GM21619 (cell line): ENCODE measurements at regions not wholly inside any gene's neighbourhood (a gene's known extent, or its start where the extent isn't known, plus 50 kb on each side); places are given as distances from the start of the nearest gene placed in this dataset.

Experiments
- ATAC-seq: cut with Tn5 transposase; IDR thresholded peaks from one replicate; pipeline ENCODE4 v1.9.1; 2021; ENCODE audit not compliant: unreplicated experiment

DNA sequence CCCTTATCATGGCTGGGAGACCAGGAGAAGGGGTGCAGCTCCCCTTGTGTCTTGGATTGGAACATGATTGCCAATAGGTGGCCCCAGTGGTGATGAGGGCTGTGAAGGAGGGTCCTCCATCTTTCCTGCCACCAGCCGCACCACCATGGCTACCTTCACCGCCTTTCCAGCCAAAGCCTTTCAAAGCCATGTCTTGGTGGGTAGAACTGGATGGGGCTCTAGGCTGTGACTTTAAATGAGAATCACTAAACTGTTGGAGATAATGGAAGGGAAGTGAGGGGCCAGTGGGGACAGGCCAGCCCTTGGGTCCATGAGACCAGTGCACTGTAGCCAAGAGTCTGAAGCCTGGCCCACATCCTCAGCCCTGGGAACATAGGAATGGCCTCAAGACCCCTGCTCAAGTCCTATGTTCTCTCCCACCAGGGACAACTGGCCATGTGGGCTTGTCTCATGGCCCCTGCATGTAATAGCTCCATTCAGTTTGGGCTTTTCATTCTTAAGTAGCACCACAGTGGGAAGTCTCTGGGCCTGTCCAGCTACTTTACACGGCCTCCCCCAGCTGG is 345.7 kb downstream of the DYSF start:
- ATAC-seq: no peak

DNA sequence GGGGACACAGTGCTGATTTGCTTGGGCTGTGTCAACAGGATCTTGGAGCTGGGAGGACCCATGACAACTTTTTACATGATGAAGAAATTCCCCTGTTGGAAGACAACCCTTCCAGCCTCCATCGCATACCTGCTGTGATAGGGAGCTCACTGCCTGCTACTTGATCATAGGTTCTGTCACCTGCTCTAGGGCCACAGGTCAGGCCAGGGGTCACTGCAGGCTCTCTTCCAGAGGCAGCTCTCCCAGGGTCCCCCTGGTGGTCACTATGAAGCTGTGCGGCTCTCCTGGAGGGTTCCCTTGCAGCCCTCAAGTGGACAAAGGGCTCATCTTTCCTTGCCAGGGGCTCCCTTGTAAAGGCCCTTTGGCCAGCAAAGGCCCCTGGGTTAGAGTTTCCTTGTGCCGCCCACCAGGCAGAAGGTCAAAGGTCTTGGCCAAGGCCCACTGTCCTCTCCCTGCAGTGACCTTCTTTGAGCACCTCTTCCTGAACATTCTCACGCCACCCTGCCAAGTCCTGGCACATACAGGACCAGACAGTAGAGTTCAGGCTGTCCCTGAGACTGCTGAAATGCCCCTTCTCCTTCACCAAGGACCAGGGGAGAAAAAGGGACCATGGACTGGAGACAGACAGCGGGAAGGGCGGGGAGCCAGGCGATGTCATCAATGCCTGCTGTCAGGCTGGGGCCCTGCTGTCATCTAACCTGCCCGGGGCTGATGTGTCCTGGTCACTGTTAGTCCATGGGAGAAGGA is 345.1 kb downstream of the DYSF start:
- no peak for ATAC-seq

DNA sequence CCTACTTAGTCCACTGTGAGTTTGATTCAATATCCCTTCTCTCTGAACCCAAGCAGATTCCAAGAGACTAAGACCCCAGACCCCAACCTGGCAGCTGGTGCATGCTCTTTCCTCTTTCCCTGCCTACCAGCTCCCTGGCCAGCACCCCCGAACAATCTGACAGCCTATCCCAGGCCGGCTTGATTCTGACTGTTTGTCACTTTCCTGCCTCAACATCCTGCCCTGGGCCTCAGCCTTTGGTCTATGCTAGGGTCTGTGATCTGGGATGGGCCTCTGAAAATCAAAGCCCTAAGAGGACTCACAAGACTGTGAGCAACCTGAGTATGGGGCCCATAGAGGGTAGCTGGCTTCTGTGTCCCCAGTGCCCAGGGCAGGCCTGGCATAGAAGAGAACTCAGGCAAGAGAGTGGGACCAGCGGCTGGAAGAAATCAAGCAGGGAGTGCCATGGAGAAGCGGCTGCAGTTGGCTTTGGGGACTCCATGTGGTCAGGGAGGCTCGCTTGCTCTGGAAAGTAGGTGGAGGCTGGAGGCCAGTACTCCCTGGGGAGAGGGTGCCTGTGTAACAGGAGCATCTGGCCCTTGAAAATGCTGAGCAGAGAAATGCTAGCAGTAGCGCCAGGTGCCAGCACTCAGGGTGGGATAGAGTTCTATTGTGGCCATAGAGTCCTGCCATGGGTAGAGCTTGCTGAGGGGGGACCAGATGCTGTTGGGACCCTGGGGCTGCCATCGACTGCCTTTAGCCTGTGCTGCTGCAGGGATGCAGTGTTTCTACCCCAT is 343.9 kb downstream of the DYSF start:
- no peak for ATAC-seq

DNA sequence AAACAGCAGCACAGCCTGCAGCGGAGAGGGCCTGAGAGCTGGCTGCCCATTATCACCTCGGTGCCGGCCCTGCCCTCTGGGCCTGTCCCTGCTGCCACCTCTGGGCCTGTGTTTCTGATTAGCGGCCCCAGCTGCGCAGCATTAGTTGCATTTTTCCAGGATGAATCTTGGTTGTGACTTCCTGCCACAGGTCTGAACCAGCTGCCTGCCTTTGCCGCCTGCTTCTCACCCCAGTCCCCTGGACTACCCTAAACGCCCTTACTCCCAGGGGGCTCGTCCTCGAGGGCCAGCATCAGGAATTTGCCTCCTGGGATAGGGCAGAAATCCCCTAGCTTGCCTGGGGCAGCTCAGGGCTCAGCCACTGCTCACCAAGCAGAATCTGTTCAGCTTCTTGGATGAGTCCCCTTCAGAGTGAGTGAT is 342.8 kb downstream of the DYSF start:
- ATAC-seq: no peak

DNA sequence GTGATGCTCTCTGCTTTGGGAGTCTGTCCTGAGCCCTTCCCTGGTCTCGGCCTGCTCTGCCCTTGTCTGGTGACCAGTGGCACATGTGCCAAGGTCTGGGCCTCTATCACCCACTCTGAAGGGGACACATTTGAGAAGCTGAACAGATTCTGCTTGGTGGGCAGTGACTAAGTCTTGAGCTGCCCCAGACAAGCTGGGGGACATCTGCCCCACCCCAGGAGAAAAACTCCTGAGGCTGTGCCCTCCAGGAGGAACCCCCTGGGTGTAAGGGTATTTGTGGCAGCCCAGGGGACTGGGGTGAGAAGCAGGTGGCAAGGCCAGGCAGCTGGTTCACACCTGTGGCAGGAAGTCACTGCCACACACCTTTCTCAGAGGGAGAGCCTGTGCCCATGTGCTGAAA is 342.1 kb downstream of the DYSF start:
- no peak for ATAC-seq

DNA sequence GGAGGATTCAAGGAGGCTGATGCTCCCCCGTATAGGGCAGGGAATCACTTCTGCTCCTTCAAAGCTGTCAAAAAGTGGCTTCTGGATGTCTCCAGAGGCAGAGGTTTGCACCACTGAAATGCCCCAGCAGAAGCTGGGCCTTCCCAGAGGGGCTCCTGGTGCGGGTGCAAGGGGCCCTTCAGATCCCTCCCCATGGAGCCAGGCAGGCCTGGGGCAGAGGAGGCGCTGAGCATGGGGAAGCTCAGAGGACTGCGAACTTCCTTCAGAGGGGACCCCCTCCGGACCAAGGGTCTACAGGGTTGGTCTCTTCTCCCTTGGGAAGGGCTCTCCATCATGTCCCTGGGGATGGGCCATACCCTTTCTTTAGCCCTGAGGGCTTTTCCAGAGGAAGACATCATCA is 341.2 kb downstream of the DYSF start:
- ATAC-seq: no peak

DNA sequence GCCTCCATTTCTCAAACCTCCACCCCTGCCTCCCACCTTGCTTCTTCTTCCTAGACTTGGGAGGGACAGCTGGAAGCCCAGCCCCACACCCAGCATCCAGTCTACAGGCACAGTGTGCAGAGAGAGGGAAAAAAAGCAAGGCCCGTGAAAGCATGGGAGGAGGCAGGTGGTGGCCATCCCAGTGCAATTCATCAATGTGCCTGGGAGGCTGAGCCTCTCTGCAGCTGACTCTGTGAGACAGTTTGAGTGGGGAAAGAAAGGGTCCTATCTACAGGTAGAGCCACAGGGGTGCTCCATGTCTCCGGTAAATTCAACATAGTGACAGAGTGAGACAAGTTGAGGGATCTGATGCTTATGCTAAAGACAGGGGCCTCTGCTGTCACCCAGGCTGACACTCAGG is 340.6 kb downstream of the DYSF start:
- no peak for ATAC-seq

DNA sequence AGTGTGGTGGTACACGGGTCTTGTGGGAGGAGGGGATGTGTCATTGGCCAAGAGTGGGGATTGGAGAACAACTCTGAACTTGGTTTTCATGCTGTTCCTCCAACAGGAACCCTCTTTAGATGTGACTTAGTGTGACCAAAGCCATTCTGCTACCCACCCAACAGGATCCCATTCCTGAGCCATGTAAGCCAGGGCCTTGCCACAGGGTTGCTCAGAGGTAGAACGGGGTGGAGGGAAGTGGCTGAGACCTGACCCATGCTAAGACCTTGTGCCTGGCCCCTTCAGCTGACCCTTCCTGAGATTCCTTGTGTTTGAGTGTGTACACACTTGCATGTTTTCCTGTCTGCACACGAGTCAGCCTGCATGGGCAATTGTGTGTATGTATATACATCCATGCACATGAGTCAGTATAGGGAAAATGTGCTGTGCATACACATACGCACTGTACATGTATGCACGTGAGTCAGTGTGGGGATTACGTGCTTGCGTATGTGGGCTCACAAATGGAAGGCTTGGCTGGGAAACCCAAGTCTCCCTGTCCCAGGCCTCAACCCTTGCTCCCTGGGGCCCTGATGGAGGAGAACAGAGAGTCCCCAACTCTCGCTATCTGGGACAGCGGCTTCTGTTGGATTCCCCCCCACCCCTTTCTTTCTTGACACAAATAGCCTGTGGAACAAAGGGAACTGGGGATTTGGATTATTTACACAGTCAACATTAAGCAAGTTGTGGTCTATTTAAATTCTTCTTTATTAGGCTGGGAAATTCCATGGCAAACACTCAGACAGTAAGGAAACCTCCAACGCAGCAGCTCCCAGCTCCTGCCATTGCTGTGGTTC is 339.8 kb downstream of the DYSF start:
- no peak for ATAC-seq

DNA sequence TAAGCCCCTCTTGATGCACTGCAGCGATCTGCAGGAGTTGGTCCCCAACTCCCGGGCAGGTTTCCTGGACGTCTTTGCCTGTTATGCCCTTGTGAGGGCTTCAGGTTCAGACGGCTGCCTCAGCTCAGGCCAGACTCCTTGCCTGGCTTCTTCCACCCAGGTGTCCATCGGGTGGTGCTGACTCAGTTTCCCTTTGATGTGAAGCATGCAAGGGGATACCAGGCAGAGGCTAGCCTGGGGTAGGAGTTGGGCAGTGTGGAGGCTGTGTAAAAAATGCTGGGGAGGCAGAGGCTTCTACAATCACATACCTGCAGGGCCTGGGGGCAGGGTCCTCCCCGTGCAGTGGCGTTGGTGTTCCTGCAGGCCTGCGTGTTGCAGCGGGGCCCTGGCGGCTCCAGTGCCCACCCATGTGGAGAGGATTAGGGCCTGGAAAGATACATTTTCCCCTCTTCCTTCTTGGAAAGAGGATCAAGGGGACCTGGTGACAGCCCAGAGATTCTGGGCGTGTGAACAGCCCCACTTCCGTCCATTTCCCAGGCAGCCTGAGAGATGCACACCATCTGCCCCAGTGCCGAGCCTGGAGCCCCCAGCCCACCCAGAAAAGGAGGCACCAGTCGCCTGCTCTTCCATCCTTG is 338.3 kb downstream of the DYSF start:
- ATAC-seq: no peak

DNA sequence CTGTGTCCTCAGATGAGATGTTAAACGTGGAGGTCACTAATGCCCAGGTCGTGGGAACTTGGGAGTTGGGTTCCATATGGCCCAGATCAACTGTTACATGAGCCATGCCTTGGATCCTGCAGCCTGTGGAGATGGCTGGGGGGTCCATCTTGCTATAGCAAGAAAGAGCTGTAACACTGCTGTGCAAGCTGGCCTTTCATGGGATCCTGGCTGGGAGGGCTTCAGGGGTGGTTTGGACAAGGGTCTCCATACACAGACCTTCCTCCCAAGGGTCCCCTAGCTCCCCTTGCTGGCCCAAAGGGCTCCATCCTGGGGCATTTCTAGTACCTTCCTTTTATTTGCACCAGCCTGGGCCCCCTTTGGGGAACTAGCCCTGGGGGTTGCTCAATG is 337.7 kb downstream of the DYSF start:
- ATAC-seq: no peak

DNA sequence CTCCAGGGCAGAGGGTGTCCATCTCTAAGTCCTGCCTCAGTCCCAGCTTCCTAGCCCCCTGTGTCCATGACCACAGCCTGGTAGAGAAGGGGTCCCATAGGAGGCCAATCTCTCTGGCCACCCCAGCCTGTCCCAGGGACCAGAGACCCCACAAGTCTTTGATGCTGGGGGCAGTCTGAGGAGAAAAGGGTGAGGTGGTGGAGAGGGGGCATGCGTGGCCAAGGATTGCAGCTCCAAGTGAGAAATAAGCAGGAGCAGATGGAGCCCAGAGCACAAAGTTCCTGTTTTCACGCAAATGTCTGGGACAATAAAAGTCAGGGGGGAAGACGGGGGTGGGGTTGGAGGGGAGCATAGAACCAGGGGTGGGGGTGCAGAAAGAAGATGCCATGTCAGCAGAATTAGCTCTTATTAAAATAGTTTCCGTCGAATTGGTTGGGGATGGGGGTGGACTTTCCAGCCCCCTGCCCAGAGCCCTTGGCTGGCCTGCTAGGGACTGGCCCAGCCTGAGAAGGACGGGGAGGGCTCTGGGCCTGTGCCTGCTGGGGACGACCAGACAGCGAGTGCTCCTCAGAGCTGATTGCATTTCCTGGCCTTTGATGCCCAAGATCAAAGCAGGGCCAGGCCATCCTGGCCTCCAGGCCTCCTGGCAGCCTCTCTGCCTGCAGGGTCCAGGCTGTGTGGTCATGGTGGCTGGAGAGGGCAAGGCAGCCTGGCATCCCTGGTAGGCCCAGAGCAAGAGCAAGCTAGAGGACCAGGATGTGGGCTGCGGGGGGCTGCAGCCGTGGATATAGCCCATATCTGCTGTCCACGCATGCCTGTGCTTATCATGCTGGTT is 337.1 kb downstream of the DYSF start:
- no peak for ATAC-seq

DNA sequence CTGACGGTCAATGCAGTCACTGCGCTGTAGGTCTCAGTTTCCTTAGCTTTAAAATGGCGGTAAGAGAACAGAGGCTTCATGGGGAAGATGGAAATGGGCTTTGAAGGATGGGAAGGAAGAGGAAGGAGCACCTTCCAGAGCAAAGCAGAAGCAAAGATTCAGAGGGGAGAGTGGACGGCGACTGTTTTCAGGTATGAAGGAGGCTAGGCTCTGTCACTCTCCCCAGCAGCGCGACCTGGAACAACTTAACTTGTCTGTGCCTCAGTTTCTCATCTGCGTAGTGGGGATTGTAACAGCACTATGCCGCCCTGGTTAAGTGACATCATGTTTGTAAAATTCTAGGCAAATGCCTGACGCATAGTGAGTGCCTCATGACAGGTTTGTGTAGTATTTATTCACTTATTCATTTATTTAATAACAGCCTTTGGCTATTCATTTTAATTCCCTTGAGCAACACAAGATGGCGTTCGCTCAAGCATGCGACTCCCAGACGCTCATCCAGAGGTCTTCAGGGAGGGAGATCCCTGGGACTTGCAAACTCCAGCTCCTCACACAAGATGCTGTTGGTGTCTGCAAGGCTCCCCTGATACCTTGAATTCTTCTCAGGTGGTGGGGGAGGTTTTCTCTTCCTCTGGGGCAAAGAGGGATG is 336.3 kb downstream of the DYSF start:
- ATAC-seq: no peak

DNA sequence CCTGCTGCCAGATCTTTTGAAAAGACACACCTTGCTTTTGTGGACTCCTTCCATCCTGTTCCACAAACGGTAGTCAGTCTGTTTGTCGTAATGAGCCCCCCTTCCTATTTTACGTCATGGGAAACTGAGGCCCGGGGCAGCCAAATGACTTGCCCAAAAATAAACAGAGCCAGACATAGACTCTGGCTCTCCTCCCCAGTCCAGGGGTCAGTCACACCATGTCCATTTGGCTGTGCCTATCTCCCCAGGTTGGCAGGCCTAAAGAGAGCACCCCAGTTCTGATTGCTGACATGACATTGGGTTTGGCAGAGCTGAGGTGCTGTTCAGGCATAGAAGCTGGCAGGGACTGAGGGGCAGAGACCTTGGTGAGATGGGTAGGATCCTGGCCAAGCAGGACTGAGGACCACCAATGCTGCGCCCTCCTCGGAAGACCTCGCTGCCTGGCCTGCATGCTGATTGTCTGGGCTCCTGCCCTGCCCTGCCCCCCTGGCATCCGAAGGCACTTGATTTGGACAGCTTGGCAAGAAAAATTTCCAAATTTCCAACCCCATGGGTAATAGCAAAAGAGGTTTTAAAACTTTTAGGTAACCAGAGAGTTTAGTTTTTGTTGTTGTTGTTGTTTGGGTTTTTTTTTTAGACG is 335.4 kb downstream of the DYSF start:
- ATAC-seq: no peak

DNA sequence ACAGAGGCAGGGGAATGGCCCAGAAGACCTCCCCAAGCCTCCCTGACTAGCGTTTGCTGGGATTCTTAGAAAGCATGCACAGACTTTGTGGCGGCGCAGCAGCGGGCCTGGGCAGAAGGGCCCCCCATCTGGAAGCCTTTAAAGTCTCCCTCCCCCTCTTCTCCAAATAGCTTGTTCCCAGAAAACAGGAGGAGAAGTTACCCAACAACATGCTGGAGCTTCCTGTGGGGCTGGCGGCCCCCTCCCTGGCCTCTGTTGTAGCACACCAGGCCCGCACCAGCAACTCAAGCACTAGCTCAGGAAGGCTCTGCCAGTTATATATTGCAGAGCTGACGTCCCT is 334.8 kb downstream of the DYSF start:
- ATAC-seq: no peak

DNA sequence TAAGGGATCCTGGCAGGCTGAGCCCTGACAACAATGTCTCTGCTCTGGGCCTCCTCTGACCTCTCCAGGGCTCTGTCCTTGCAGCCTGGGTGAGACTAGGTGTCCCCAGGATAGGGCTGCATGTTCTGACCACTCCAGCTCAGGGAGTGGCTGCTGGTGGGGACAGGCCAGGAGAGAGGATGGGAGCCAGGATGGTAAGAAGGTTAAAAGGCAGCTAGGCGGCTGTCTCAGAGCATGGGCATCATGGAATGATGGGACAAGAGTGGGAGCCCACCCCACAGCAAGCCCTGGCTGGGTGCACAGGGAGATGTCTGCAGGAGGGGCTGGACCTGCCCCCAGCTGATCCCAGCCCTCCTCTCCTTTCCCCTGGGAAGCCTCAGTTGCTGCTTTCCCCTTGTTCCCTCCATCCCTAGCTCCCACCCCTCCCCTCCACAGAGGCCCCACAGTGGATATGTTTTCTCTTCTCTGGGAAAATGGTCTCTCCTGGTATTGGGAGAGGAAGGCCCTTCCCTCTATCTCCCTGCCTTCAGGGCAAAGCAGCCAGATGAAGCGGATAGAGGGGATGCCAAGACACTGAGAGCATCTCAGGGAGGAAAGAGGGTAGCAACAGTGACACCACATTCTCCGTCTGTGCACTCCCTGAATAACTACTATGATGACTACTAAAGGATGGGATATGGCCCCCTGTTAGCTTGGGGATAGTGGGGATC is 334.3 kb downstream of the DYSF start:
- ATAC-seq: no peak

DNA sequence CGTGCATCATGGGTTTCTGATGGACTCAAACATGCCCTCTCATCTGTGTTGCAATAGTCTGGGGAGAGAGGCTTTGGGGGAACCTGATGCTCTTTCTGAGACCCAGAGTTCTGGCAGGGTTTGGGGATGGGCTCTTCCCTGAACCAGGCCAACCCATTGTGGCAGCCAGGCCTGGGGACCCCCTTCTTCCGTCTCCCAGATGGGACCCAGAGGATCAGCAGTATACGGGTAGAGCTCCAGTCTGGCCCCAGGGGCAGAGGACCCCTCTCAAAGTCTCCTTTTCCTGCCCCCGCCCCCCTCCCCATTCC is 333.7 kb downstream of the DYSF start:
- no peak for ATAC-seq

DNA sequence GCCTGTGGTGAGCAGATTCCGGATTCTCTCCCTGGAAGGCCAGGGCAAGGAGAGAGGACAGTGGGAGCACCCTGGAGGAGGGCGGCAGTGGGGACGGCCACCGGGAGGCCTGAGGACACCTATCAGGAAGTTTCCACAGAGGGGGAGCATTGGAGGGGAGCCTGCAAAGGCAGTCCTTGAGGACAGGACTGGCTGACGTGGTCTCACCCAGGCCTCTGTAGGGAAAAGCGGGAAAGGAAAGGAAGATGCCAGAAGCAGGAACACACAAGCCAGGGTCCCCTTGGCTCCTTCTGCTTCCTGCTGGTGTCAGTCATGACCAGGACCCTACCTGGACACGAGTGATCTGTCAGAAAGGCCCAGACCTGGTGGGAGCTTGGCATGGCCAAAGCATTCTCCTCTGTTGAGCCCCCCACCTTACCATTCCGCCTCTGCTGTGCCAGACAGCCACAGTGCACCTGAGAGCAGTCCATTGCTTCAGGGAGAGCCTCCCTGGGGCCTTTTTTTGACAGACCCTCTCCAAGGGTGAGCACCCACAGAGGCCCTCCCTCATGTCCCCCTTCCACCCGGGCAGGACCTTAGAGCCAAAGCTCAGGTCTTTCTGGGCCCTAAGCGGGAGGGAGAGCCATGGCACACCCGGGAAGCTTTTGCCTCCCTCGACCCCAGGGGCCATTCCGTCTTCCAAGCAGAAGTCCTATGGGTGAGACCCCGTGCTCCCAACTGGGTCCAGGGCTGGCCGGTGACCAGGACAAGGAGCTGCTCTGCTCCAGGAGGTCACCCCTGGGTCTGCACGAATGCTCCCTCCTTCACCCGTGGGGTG is 333.1 kb downstream of the DYSF start:
- ATAC-seq: no peak

DNA sequence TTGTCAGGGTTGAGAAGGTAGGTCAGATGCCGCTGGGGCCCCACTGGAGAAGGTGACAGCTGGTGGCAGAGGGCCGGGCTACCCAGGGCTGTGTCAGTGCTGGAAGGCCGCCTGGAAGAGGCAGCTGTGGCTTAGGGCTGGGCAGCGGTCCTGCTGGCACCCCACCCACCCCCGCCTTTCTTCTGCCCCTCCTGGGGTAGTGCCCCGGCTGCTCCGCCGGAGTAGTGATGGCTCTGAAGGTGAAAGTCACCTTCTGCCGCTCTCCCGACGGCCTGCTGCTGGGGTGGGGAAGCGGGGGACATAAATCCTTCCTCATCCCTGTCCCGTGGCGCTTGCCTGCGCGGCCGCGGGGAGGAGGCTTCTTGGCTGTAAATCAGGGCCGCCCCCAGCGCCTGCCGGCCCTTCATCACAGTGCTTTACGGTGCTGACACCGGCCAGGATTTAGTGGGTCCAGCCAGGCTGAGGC is 332.2 kb downstream of the DYSF start:
- ATAC-seq: no peak
